Keratinocyte (primary cell): ENCODE measurements at regions not wholly inside any gene's neighbourhood (a gene's known extent, or its start where the extent isn't known, plus 50 kb on each side); places are given as distances from the start of the nearest gene placed in this dataset.

Experiments
- DNase-seq: peaks from one replicate; pipeline ENCODE4 v3.0.0-alpha.2; 2011; ENCODE audit warnings: low read depth, missing footprints, low spot score
- FAIRE-seq: peaks from 2 replicates; lab custom pipeline; 2011; peaks lifted over from hg19 to GRCh38; lab: Jason Lieb, UNC
- H2AFZ ChIP-seq: 2 replicates; pipeline ENCODE4 v1.6.0; 2012; ENCODE audit warnings: low read length, control low read depth, inconsistent platforms; ENCODE audit not compliant: control insufficient read depth
- H3K27ac ChIP-seq: 2 replicates; pipeline ENCODE4 v1.5.1; 2011; ENCODE audit warnings: low read length; ENCODE audit not compliant: control insufficient read depth, insufficient read depth
- H3K27me3 ChIP-seq: 3 replicates; pipeline ENCODE4 v1.6.0; 2011; ENCODE audit warnings: low read length; ENCODE audit not compliant: control insufficient read depth, insufficient read depth; ENCODE audit errors: extremely low read depth
- H3K36me3 ChIP-seq, 2 experiments: 2 replicates in 1 of 2; 3 replicates in 1 of 2; pipeline ENCODE4 v1.5.1; 2011; ENCODE audit warnings: low read length in 2 of 2, mild to moderate bottlenecking in 1 of 2; ENCODE audit not compliant: control insufficient read depth in 2 of 2, insufficient read depth in 2 of 2; ENCODE audit errors: extremely low read depth in 1 of 2
- H3K4me1 ChIP-seq: 3 replicates; pipeline ENCODE4 v1.5.1; 2011; ENCODE audit warnings: low read length; ENCODE audit not compliant: control insufficient read depth, insufficient read depth; ENCODE audit errors: extremely low read depth
- H3K4me2 ChIP-seq: 3 replicates; pipeline ENCODE4 v1.6.0; 2011; ENCODE audit warnings: low read depth, low read length; ENCODE audit not compliant: control insufficient read depth, insufficient read depth; ENCODE audit errors: extremely low read depth
- H3K4me3 ChIP-seq, 3 experiments: fragments of 200-600 bp in 1 of 3; sonication (generic) in 1 of 3; 2 replicates in 2 of 3; 3 replicates in 1 of 3; pipeline ENCODE4 v1.5.1; 2011 to 2016; ENCODE audit warnings: low read length in 3 of 3, mild to moderate bottlenecking in 3 of 3, control low read depth in 2 of 3, inconsistent platforms in 1 of 3, low read depth in 1 of 3, mixed read lengths in 1 of 3, mixed run types in 1 of 3, moderate library complexity in 1 of 3; ENCODE audit not compliant: control insufficient read depth in 2 of 3, insufficient read depth in 2 of 3; ENCODE audit errors: extremely low read depth in 1 of 3
- H3K79me2 ChIP-seq: 2 replicates; pipeline ENCODE4 v1.6.0; 2012; ENCODE audit warnings: low read length; ENCODE audit not compliant: control insufficient read depth, insufficient read depth
- H3K9ac ChIP-seq: 3 replicates; pipeline ENCODE4 v1.6.0; 2011; ENCODE audit warnings: low read length; ENCODE audit not compliant: control insufficient read depth, insufficient read depth; ENCODE audit errors: extremely low read depth
- H3K9me1 ChIP-seq: 3 replicates; pipeline ENCODE4 v1.6.0; 2011; ENCODE audit warnings: low read length; ENCODE audit not compliant: control insufficient read depth, insufficient read depth; ENCODE audit errors: extremely low read depth
- H3K9me3 ChIP-seq: 2 replicates; pipeline ENCODE4 v1.5.1; 2012; ENCODE audit warnings: low read depth, low read length; ENCODE audit not compliant: control insufficient read depth
- H4K20me1 ChIP-seq: 3 replicates; pipeline ENCODE4 v1.6.0; 2011; ENCODE audit warnings: low read length; ENCODE audit not compliant: control insufficient read depth, insufficient read depth; ENCODE audit errors: extremely low read depth
- EZH2 ChIP-seq: IDR thresholded peaks from one replicate; pipeline ENCODE4 v1.6.1; 2012; ENCODE audit warnings: inconsistent platforms, mild to moderate bottlenecking, low read length, moderate library complexity
- dilution Hi-C: fragments of 300-500 bp; cut with MboI; formaldehyde crosslinking; loops from one replicate; pipeline ENCODE4 v1.7.0; 2020; ENCODE audit warnings: low sequenced_read_pairs; ENCODE audit not compliant: extremely low pct_ligation_motif_present
- TF ChIP-seq, protein P1 (sequence below), 3 experiments: IDR thresholded peaks in 1 of 3; conservative IDR thresholded peaks in 1 of 3; optimal IDR thresholded peaks in 1 of 3; 2 replicates in 2 of 3; 3 replicates in 1 of 3; pipeline versions ENCODE3 to v1.5.1; 2011; ENCODE audit warnings: low read length in 3 of 3, mild to moderate bottlenecking in 3 of 3, moderate library complexity in 2 of 3, control low read depth in 1 of 3, inconsistent platforms in 1 of 3; ENCODE audit not compliant: insufficient read depth in 2 of 3; ENCODE audit errors: extremely low read depth in 1 of 3

DNA sequence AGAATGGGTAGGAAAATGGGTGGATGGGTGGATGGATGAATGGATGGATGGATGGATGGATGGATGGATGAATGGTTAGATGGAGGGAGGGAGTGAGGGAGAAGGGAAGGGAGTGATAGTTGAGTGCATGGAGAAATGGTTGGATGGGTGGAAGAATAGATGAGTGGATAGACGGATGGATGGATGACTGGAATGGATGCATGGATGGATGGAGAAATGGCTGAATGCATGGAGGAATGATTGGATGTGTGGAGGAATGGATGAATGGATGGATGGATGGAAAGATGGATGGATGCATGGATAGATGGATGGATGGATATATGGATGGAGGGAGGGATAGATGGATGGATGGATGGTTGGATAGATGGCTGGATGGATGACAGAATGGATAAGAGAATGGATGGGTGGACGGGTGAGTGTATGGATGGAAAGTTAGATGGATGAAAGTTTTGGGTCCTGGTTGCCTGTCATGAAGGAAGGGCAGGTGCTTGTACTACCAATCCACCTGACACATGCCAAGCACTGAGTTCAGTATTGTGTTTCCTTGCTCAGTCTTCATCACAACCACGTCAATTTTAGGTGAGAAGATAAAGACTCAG lies 286.5 kb upstream of the RTL1 start:
- no peak overlapping the region for H3K4me3 ChIP-seq
- H3K4me2 ChIP-seq, result no peak overlapping the region
- H2AFZ ChIP-seq, result no peak overlapping the region
- TF ChIP-seq EZH2, result no peak
- TF ChIP-seq, protein P1, sequence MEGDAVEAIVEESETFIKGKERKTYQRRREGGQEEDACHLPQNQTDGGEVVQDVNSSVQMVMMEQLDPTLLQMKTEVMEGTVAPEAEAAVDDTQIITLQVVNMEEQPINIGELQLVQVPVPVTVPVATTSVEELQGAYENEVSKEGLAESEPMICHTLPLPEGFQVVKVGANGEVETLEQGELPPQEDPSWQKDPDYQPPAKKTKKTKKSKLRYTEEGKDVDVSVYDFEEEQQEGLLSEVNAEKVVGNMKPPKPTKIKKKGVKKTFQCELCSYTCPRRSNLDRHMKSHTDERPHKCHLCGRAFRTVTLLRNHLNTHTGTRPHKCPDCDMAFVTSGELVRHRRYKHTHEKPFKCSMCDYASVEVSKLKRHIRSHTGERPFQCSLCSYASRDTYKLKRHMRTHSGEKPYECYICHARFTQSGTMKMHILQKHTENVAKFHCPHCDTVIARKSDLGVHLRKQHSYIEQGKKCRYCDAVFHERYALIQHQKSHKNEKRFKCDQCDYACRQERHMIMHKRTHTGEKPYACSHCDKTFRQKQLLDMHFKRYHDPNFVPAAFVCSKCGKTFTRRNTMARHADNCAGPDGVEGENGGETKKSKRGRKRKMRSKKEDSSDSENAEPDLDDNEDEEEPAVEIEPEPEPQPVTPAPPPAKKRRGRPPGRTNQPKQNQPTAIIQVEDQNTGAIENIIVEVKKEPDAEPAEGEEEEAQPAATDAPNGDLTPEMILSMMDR (optimal IDR thresholded peaks at IDR 0.05 in 1 of 3, IDR thresholded peaks at IDR 0.05 in 1 of 3, conservative IDR thresholded peaks at IDR 0.05 in 1 of 3; ENCODE audit: extremely low read depth in 1 of 3, insufficient read depth in 2 of 3, low read length in 3 of 3), result no peak
- H3K9me1 ChIP-seq, result no peaks in the 10 kb centered on the region
- no peaks in the 10 kb centered on the region for H3K36me3 ChIP-seq
- H3K9me3 ChIP-seq, result peaks cover 6% of the 10 kb centered on the region
- no peaks in the 10 kb centered on the region for H3K4me1 ChIP-seq
- H3K79me2 ChIP-seq, result no peaks in the 10 kb centered on the region
- no peak for DNase-seq
- H3K27me3 ChIP-seq, result no peaks in the 10 kb centered on the region
- no peak overlapping the region for H3K9ac ChIP-seq
- dilution Hi-C loops, result no loop called here
- H3K27ac ChIP-seq, result no peak overlapping the region
- no peaks in the 10 kb centered on the region for H4K20me1 ChIP-seq
- FAIRE-seq, result no peak

DNA sequence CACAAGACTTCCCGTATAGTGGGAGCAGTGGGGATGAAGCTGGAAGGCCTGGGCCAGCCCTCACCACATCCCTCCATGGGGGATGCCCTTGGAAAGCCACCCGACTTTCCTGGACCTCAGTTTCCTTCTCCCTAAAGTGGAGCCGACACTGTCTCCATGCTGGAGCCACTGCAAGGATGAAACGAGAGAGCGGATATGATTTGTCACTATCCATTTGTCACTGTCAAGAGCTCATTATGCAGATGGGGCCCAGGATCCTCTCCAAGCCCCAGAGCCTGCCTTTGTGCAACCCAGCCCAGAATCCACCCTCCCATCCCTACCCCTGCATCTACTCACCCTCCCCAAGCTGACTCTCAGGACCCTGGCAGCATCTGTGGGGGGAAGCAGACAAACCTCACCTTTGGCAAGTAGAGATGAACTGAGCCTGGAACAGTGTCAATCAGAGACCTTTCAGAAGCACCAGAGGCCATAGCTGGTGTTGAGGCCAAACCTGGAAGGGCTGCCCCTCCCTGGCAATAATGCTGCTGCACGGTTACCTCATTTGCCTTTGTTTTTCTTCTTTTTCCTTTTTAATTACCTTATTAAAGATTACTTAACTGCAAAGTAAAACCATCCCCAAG lies 287.7 kb upstream of the RTL1 start:
- FAIRE-seq (no peak), DNase-seq (no peak)
- H4K20me1 ChIP-seq, result no peaks in the 10 kb centered on the region
- no peak overlapping the region for H3K4me2 ChIP-seq
- no peaks in the 10 kb centered on the region for H3K79me2 ChIP-seq
- H3K9me1 ChIP-seq, result no peaks in the 10 kb centered on the region
- H3K4me3 ChIP-seq, result no peak overlapping the region
- peaks cover 9% of the 10 kb centered on the region for H3K9me3 ChIP-seq
- dilution Hi-C loops, result no loop called here
- no peak overlapping the region for H2AFZ ChIP-seq
- no peaks in the 10 kb centered on the region for H3K4me1 ChIP-seq
- no peak overlapping the region for H3K9ac ChIP-seq
- H3K27me3 ChIP-seq, result no peaks in the 10 kb centered on the region
- no peaks in the 10 kb centered on the region for H3K36me3 ChIP-seq
- TF ChIP-seq, protein P1 (optimal IDR thresholded peaks at IDR 0.05 in 1 of 3, IDR thresholded peaks at IDR 0.05 in 1 of 3, conservative IDR thresholded peaks at IDR 0.05 in 1 of 3; ENCODE audit: extremely low read depth in 1 of 3, insufficient read depth in 2 of 3, low read length in 3 of 3), result no peak
- no peak for TF ChIP-seq EZH2
- no peak overlapping the region for H3K27ac ChIP-seq
